LNCaP clone FGC (cell line): ENCODE measurements at regions not wholly inside any gene's neighbourhood (a gene's known extent, or its start where the extent isn't known, plus 50 kb on each side); places are given as distances from the start of the nearest gene placed in this dataset.
"Not testable (repeated sequence)": the region's sequence is repeated elsewhere in the genome, so short reads cannot be mapped to it uniquely, and the experiment has no call there.

Source experiments
- DNase-seq: peaks from one replicate; pipeline ENCODE4 v3.0.0-alpha.2; 2011; ENCODE audit warnings: low read depth
- H3K4me3 ChIP-seq: 2 replicates; pipeline ENCODE4 v1.5.1; 2011; ENCODE audit warnings: mild to moderate bottlenecking, low read depth, low read length, control low read depth
- TF ChIP-seq, protein P1 (sequence below): IDR thresholded peaks from 2 replicates; pipeline ENCODE4 v1.5.1; 2012; ENCODE audit warnings: mild to moderate bottlenecking; ENCODE audit not compliant: control insufficient read depth, insufficient read depth; ENCODE audit errors: extremely low read depth

DNA sequence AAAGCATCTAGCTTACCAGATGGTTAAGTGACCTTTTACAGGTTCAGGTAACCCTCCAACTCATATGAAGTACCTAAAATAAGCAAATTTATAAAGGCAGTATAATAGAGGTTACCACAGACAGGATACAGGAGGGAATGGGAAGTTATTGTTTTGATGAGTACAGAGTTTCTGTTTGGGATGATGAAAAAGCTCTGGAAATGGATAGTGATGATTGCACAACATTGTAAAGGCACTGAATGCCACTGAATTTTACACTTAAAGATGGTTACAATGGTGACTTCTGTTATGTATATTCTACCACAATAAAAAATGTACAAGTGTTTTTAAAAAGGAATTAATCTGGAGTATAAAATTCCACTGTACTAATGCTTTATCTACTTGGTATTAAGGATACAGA lies 75.0 kb upstream of the NIPBL start:
- TF ChIP-seq, protein P1, sequence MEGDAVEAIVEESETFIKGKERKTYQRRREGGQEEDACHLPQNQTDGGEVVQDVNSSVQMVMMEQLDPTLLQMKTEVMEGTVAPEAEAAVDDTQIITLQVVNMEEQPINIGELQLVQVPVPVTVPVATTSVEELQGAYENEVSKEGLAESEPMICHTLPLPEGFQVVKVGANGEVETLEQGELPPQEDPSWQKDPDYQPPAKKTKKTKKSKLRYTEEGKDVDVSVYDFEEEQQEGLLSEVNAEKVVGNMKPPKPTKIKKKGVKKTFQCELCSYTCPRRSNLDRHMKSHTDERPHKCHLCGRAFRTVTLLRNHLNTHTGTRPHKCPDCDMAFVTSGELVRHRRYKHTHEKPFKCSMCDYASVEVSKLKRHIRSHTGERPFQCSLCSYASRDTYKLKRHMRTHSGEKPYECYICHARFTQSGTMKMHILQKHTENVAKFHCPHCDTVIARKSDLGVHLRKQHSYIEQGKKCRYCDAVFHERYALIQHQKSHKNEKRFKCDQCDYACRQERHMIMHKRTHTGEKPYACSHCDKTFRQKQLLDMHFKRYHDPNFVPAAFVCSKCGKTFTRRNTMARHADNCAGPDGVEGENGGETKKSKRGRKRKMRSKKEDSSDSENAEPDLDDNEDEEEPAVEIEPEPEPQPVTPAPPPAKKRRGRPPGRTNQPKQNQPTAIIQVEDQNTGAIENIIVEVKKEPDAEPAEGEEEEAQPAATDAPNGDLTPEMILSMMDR = no peak
- no peak for DNase-seq

DNA sequence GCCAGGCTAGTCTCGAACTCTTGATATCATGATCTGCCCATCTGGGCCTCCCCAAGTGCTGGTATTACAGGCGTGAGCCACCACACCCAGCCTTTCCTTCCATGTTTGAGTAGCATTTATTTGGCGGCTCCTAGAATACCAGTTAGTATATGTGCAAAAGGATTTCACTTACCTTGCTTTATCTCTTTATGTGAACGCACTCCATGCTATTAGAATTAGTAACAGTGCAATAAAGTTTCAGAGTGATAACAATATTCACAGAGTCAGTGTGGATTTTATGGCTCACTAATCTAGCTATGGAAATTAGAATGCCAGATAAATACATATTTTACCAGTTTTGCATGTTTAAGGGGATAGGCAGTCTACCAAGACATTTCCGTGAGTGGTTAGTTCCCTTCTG lies 74.4 kb upstream of the NIPBL start:
- DNase-seq = no peak
- no peak overlapping the region for H3K4me3 ChIP-seq

More for the DNA sequence above, 75.0 kb upstream of the NIPBL start:
- no peak overlapping the region for H3K4me3 ChIP-seq

DNA sequence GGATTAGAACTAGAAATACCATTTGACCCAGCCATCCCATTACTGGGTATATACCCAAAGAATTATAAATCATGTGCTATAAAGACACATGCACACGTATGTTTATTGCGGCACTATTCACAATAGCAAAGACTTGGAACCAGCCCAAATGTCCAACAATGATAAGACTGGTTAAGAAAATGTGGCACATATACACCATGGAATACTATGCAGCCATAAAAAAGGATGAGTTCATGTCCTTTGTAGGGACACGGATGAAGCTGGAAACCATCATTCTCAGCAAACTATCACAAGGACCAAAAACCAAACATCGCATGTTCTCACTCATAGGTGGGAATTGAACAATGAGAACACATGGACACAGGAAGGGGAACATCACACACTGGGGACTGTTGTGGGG lies 63.3 kb upstream of the NIPBL start:
- not testable (repeated sequence) for DNase-seq, H3K4me3 ChIP-seq

More for the DNA sequence above, 74.4 kb upstream of the NIPBL start:
- TF ChIP-seq, protein P1 = no peak

DNA sequence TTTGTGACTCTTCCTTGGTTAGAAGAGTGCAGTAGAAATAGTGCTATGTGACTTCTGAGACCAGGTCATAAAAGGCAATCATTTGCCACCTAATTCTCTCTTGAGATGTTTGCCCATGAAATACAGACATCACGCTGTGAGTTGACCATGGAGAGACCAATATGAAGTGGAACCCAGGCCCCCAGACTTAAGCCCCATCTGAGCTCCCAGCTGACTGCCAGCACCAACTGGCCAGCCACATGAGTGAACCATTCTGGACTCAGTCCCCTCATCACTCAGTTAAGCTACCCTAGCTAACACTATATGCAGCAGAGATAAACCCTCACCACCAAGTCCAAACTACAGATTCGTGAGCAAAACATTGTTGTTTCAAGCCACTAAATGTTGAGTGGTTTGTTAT lies 60.7 kb upstream of the NIPBL start:
- no peak for DNase-seq
- TF ChIP-seq, protein P1 = no peak

DNA sequence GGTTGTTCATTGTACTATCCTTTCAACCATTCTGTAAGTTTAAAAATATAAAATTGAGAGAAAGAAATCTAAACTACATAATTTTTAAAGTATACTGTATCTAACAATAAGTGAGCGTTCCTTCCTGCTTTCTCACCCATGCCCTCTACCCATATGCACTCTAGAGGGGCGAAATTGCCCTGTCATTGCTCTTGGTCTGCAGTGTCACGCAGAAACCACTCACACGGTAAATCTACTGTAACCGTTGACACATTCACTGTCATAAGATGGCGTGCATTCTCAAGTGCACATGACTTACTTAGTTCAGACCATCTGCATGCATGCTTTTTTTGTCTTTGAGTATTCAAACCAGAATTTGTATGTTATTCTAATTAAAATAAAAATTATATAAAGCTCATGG lies 55.7 kb upstream of the NIPBL start:
- no peak for DNase-seq
- no peak overlapping the region for H3K4me3 ChIP-seq
- TF ChIP-seq, protein P1 = no peak

More for the DNA sequence above, 60.7 kb upstream of the NIPBL start:
- H3K4me3 ChIP-seq = no peak overlapping the region

DNA sequence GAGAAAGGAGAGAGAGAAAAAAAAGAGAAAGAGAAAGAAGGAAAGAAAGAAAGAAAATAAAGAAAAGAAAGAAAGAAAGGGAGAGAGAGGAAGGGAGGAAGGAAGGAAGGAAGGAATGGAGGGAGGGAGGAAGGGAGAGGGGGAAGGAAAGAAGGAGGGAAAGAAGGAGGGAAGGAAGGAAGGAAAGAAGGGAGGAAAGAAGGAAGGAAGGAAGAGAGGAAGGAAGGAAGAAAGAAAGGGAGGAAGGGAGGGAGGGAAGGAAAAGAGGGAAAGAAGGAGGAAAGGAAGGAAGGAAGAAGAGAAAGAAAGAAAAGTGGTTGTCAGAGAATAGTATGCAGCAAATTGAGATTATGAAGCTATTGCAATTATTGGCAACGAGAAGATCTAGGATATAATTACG lies 49.9 kb upstream of the NIPBL start:
- TF ChIP-seq, protein P1 = no peak
- no peak overlapping the region for H3K4me3 ChIP-seq
- DNase-seq = no peak
